ENCODE measurements at regions not wholly inside any gene's neighbourhood (a gene's known extent, or its start where the extent isn't known, plus 50 kb on each side); places are given as distances from the start of the nearest gene placed in this dataset.

DNA sequence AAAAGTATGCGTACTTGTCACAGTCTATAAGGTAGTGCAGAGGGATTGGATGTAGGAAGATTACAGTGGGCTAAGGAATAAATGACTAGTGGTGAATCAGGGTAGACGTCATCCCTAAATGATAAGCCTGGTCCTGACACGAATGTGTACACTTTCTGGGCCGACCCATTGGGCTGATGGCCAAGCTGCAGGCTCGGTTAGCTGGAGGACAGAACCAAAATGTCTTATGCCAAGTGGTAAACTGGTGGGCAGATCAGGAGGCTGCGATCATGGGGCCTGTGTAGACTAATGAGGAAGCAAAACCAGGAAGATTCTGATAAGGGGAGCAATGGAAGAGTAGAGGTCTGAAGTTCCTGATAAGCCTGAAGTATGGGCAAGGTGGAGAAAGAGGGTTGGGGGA lies 272.8 kb upstream of the GATB start:
- Histone ChIP-seq H2AFZ (ENCODE audit: insufficient read depth, low read depth, low read length, poor library complexity, severe bottlenecking) (no peak overlapping the region), H3K79me2 (ENCODE audit: control insufficient read depth, insufficient read depth, low read length) (no peaks in the 10 kb centered on the region), H4K20me1 (ENCODE audit: control insufficient read depth, insufficient read depth, low read length, poor library complexity, severe bottlenecking) (no peaks in the 10 kb centered on the region), H3K4me1 (ENCODE audit: control insufficient read depth in 2 of 2, insufficient read depth in 2 of 2, low read length in 2 of 2) (no peaks in the 10 kb centered on the region), H3K4me3 (ENCODE audit: control extremely low read depth in 1 of 5, extremely low read depth in 1 of 5, insufficient read depth in 1 of 5, low read depth in 2 of 5, low read length in 4 of 5) (no peak overlapping the region), H3K9me3 (ENCODE audit: control extremely low read depth in 1 of 3, control insufficient read depth in 2 of 3, insufficient read depth in 1 of 3, low read length in 2 of 3) (no peaks in the 10 kb centered on the region), H3K27me3 (replicated peaks in 1 of 4; ENCODE audit: control extremely low read depth in 1 of 4, control insufficient read depth in 3 of 4, insufficient read depth in 4 of 4, low read length in 3 of 4) (no peaks in the 10 kb centered on the region), H3K4me2 (replicated peaks; ENCODE audit: low read depth, low read length, poor library complexity, severe bottlenecking) (no peak overlapping the region), H3K27ac (ENCODE audit: low read length in 2 of 2) (no peak overlapping the region), H3K36me3 (replicated peaks in 1 of 2; ENCODE audit: control extremely low read depth in 1 of 2, control insufficient read depth in 1 of 2, extremely low read depth in 1 of 2, insufficient read depth in 2 of 2, low read length in 1 of 2) (no peaks in the 10 kb centered on the region), H3K9ac (ENCODE audit: low read length) (no peak overlapping the region)
- intact Hi-C loops (cut with micrococcal nuclease), result no loop called here
- 97% methylated on average over 6 of the region's 6 CpGs for WGBS (ENCODE audit: insufficient coverage)
- ATAC-seq (ENCODE audit: low read depth) (no peak), DNase-seq (no peak)
- ChIA-PET POLR2A (no interaction called here), CTCF (no interaction called here)
- no peak for TF ChIP-seq EZH2 (IDR thresholded peaks at IDR 0.05; ENCODE audit: borderline replicate concordance, insufficient read depth, low read depth, low read length, poor library complexity, severe bottlenecking)
- no peak for TF ChIP-seq CTCF (IDR thresholded peaks at IDR 0.05)
- Mint-ChIP-seq H3K4me3 (no peak overlapping the region), H3K4me1 (no peaks in the 10 kb centered on the region), H3K27ac (no peak overlapping the region), H3K27me3 (no peaks in the 10 kb centered on the region), H3K9me3 (ENCODE audit: insufficient read depth) (no peaks in the 10 kb centered on the region)

DNA sequence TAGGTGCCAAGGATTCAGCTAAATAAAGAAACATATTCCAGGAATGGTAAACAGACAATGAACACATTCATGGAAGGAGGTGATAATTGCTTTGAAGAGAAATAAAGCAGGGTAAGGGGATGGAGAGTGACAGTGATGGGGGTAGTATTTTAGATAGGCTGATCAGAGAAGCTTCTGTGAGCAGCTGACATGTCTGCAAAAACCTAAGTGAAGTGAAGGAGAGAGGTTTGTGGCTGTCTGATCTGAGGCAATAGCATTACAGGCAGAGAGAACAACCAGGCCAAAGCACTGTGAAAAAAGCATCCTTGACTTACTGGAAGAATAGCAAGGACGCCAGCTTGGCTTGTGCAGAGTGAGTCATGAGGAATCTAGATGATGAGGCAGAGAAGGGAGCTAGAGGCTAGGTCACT lies 271.9 kb upstream of the GATB start:
- ATAC-seq (ENCODE audit: low read depth), result no peak
- H3K4me1 Mint-ChIP-seq, result no peaks in the 10 kb centered on the region
- Histone ChIP-seq H3K79me2 (ENCODE audit: control insufficient read depth, insufficient read depth, low read length) (no peaks in the 10 kb centered on the region), H3K27me3 (replicated peaks in 1 of 4; ENCODE audit: control extremely low read depth in 1 of 4, control insufficient read depth in 3 of 4, insufficient read depth in 4 of 4, low read length in 3 of 4) (no peaks in the 10 kb centered on the region), H3K4me1 (ENCODE audit: control insufficient read depth in 2 of 2, insufficient read depth in 2 of 2, low read length in 2 of 2) (no peaks in the 10 kb centered on the region), H3K9me3 (ENCODE audit: control extremely low read depth in 1 of 3, control insufficient read depth in 2 of 3, insufficient read depth in 1 of 3, low read length in 2 of 3) (no peaks in the 10 kb centered on the region), H3K9ac (ENCODE audit: low read length) (no peak overlapping the region), H2AFZ (ENCODE audit: insufficient read depth, low read depth, low read length, poor library complexity, severe bottlenecking) (no peak overlapping the region), H3K4me2 (replicated peaks; ENCODE audit: low read depth, low read length, poor library complexity, severe bottlenecking) (no peak overlapping the region), H4K20me1 (ENCODE audit: control insufficient read depth, insufficient read depth, low read length, poor library complexity, severe bottlenecking) (no peaks in the 10 kb centered on the region), H3K4me3 (ENCODE audit: control extremely low read depth in 1 of 5, extremely low read depth in 1 of 5, insufficient read depth in 1 of 5, low read depth in 2 of 5, low read length in 4 of 5) (no peak overlapping the region), H3K36me3 (replicated peaks in 1 of 2; ENCODE audit: control extremely low read depth in 1 of 2, control insufficient read depth in 1 of 2, extremely low read depth in 1 of 2, insufficient read depth in 2 of 2, low read length in 1 of 2) (no peaks in the 10 kb centered on the region), H3K27ac (ENCODE audit: low read length in 2 of 2) (no peak overlapping the region)
- ChIA-PET POLR2A (no interaction called here), CTCF (no interaction called here)
- 80% methylated on average over 1 of the region's 1 CpG for WGBS (ENCODE audit: insufficient coverage)
- H3K27me3 Mint-ChIP-seq, result peaks cover under 1% of the 10 kb centered on the region
- H3K9me3 Mint-ChIP-seq (ENCODE audit: insufficient read depth), result no peaks in the 10 kb centered on the region
- DNase-seq, result no peak
- intact Hi-C loops (cut with micrococcal nuclease), result no loop called here
- no peak for TF ChIP-seq CTCF (IDR thresholded peaks at IDR 0.05)
- no peak for TF ChIP-seq EZH2 (IDR thresholded peaks at IDR 0.05; ENCODE audit: borderline replicate concordance, insufficient read depth, low read depth, low read length, poor library complexity, severe bottlenecking)
- no peak overlapping the region for H3K4me3 Mint-ChIP-seq
- no peak overlapping the region for H3K27ac Mint-ChIP-seq

All from B cell (primary cell).